DOHH2 (cell line): ENCODE measurements at regions not wholly inside any gene's neighbourhood (a gene's known extent, or its start where the extent isn't known, plus 50 kb on each side); places are given as distances from the start of the nearest gene placed in this dataset.

Experiments used
- H3F3A ChIP-seq: fragments of 200-600 bp; sonication (generic), shearing (Covaris generic); 2 replicates; pipeline ENCODE4 v1.6.0; 2016; ENCODE audit warnings: antibody characterized with exemption, mild to moderate bottlenecking; ENCODE audit not compliant: control insufficient read depth, insufficient read depth
- H3K27ac ChIP-seq: fragments of 200-600 bp; sonication (generic); 2 replicates; pipeline ENCODE4 v1.5.1; 2014; ENCODE audit warnings: low read depth, mild to moderate bottlenecking, low read length, moderate library complexity
- H3K27me3 ChIP-seq: fragments of 200-600 bp; sonication (generic); 2 replicates; pipeline ENCODE4 v1.6.1; 2014; ENCODE audit warnings: mild to moderate bottlenecking, low read length, mixed read lengths; ENCODE audit not compliant: control insufficient read depth
- H3K36me3 ChIP-seq: fragments of 200-600 bp; sonication (generic); 2 replicates; pipeline ENCODE4 v1.6.1; 2014; ENCODE audit warnings: mild to moderate bottlenecking, low read length, moderate library complexity, mixed read lengths; ENCODE audit not compliant: control insufficient read depth
- H3K4me1 ChIP-seq: fragments of 200-600 bp; sonication (generic); 2 replicates; pipeline ENCODE4 v1.6.1; 2014; ENCODE audit warnings: mild to moderate bottlenecking, low read length, mixed read lengths; ENCODE audit not compliant: control insufficient read depth
- H3K4me2 ChIP-seq: fragments of 200-600 bp; sonication (generic); 2 replicates; pipeline ENCODE4 v1.6.0; 2014; ENCODE audit warnings: mild to moderate bottlenecking, low read length, moderate library complexity
- H3K4me3 ChIP-seq: fragments of 200-600 bp; sonication (generic); 2 replicates; pipeline ENCODE4 v1.5.1; 2014; ENCODE audit warnings: mild to moderate bottlenecking, low read length, mixed read lengths
- H3K79me2 ChIP-seq: fragments of 200-600 bp; sonication (generic); 2 replicates; pipeline ENCODE4 v1.6.1; 2014; ENCODE audit warnings: mild to moderate bottlenecking, low read length, mixed read lengths; ENCODE audit not compliant: control insufficient read depth
- H3K9me2 ChIP-seq: fragments of 200-600 bp; sonication (generic); replicated peaks from 2 replicates; pipeline ENCODE4 v1.6.1; 2014; ENCODE audit warnings: mild to moderate bottlenecking, low read length, mixed read lengths; ENCODE audit not compliant: control insufficient read depth
- H3K9me3 ChIP-seq: fragments of 200-600 bp; sonication (generic); 2 replicates; pipeline ENCODE4 v1.6.1; 2014; ENCODE audit warnings: antibody characterized with exemption, low read length, mixed read lengths; ENCODE audit not compliant: control insufficient read depth, insufficient read depth
- H4K20me1 ChIP-seq: fragments of 200-600 bp; sonication (generic); 2 replicates; pipeline ENCODE4 v1.6.0; 2014; ENCODE audit warnings: low read depth, mild to moderate bottlenecking, antibody characterized with exemption, low read length, moderate library complexity; ENCODE audit not compliant: control insufficient read depth, insufficient read depth
- EZH2phosphoT487 ChIP-seq: fragments of 200-600 bp; sonication (generic); IDR thresholded peaks from 2 replicates; pipeline ENCODE4 v1.6.1; 2017; ENCODE audit warnings: borderline replicate concordance, mild to moderate bottlenecking, antibody characterized with exemption, low read length, moderate library complexity, mixed read lengths
- TF ChIP-seq, protein P1 (sequence below): fragments of 200-600 bp; sonication (generic); IDR thresholded peaks from one replicate; pipeline ENCODE4 v1.5.1; 2014; ENCODE audit warnings: antibody characterized with exemption, mild to moderate bottlenecking, low read depth, low read length; ENCODE audit not compliant: poor library complexity, severe bottlenecking

DNA sequence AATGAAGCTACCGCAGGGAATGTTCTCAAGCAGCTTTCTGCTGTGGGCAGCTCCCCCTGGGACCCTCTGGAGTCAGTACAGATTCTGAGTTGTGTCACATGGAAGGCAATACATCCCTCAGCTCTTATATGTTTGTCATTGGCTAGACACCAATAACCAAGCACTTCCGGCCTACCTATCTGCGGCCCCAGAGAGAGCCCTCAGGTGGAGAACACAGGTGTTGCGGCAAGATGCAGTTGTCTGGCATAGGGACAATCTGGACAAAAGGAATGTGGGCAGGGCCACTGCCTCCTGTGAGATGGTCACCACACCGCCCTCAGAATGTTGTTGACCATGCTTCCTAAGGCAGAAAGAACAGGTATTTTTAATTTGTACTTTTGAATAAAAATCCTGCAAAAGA, 118.7 kb downstream of the BRMS1L start:
- H3K79me2 ChIP-seq, result no peaks in the 10 kb centered on the region
- H3K9me2 ChIP-seq, result no peaks in the 10 kb centered on the region
- TF ChIP-seq, protein P1, sequence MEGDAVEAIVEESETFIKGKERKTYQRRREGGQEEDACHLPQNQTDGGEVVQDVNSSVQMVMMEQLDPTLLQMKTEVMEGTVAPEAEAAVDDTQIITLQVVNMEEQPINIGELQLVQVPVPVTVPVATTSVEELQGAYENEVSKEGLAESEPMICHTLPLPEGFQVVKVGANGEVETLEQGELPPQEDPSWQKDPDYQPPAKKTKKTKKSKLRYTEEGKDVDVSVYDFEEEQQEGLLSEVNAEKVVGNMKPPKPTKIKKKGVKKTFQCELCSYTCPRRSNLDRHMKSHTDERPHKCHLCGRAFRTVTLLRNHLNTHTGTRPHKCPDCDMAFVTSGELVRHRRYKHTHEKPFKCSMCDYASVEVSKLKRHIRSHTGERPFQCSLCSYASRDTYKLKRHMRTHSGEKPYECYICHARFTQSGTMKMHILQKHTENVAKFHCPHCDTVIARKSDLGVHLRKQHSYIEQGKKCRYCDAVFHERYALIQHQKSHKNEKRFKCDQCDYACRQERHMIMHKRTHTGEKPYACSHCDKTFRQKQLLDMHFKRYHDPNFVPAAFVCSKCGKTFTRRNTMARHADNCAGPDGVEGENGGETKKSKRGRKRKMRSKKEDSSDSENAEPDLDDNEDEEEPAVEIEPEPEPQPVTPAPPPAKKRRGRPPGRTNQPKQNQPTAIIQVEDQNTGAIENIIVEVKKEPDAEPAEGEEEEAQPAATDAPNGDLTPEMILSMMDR, result peak; percentile 55
- TF ChIP-seq EZH2phosphoT487, result no peak
- no peak overlapping the region for H3K4me3 ChIP-seq
- no peaks in the 10 kb centered on the region for H3F3A ChIP-seq
- no peak overlapping the region for H3K27ac ChIP-seq
- H3K4me2 ChIP-seq, result no peak overlapping the region
- no peaks in the 10 kb centered on the region for H3K9me3 ChIP-seq
- H3K27me3 ChIP-seq, result no peaks in the 10 kb centered on the region
- no peaks in the 10 kb centered on the region for H4K20me1 ChIP-seq
- no peaks in the 10 kb centered on the region for H3K36me3 ChIP-seq
- no peaks in the 10 kb centered on the region for H3K4me1 ChIP-seq

DNA sequence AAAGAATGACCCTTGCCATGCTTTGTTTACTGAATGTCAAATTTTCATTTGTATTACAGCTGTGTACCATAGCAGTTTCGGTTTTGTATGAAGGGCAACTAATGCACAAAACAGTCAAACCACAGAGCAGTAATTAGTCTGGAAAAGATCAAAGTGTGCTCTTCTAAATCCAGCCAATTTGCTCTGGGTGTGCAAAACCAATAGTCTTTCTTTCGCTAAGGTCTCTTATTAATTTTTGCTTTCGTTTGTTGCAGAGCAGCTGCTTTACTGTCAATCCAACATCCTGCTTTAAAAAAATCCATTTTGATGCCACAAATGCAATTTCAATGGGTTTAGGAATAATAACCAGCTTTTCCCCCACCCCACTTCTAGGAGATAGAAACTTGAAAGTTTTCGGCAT, 114.2 kb downstream of the BRMS1L start:
- Histone ChIP-seq H3K4me3 (no peak overlapping the region), H3K9me3 (no peaks in the 10 kb centered on the region)
- TF ChIP-seq EZH2phosphoT487, result no peak
- TF ChIP-seq, protein P1, result no peak

DNA sequence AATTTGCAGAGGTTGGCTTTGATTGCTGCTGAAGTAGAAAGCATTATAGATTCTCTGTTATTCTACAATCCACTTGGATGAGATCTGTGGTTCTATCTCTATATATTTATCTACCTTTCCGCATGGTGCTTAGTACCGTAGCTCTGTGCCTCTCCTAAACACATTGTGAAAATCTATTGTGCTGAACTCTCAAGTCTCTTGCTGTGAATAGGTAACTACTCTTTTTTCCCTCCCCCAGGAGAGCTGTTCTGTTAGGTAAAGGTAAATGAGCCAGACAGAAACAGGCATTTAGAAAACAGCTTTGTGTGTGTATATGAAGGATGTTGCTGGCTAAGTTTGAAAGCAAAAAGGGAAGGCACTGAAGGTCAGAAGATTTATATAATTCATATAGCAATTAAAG, 112.6 kb downstream of the BRMS1L start:
- H3K9me3 ChIP-seq, result no peaks in the 10 kb centered on the region
- H3K79me2 ChIP-seq, result no peaks in the 10 kb centered on the region
- H3K27ac ChIP-seq, result no peak overlapping the region
- H3F3A ChIP-seq, result no peaks in the 10 kb centered on the region
- H3K4me3 ChIP-seq, result no peak overlapping the region
- no peak overlapping the region for H3K4me2 ChIP-seq
- no peaks in the 10 kb centered on the region for H3K4me1 ChIP-seq
- no peaks in the 10 kb centered on the region for H3K9me2 ChIP-seq
- no peaks in the 10 kb centered on the region for H3K36me3 ChIP-seq
- no peaks in the 10 kb centered on the region for H4K20me1 ChIP-seq
- H3K27me3 ChIP-seq, result no peaks in the 10 kb centered on the region
- no peak for TF ChIP-seq EZH2phosphoT487
- TF ChIP-seq, protein P1, result no peak

More for the DNA sequence above, 114.2 kb downstream of the BRMS1L start:
- no peaks in the 10 kb centered on the region for H4K20me1 ChIP-seq
- no peaks in the 10 kb centered on the region for H3K27me3 ChIP-seq
- no peak overlapping the region for H3K27ac ChIP-seq
- H3K36me3 ChIP-seq, result no peaks in the 10 kb centered on the region
- no peaks in the 10 kb centered on the region for H3K9me2 ChIP-seq
- no peaks in the 10 kb centered on the region for H3F3A ChIP-seq
- no peaks in the 10 kb centered on the region for H3K79me2 ChIP-seq
- no peaks in the 10 kb centered on the region for H3K4me1 ChIP-seq
- no peak overlapping the region for H3K4me2 ChIP-seq

DNA sequence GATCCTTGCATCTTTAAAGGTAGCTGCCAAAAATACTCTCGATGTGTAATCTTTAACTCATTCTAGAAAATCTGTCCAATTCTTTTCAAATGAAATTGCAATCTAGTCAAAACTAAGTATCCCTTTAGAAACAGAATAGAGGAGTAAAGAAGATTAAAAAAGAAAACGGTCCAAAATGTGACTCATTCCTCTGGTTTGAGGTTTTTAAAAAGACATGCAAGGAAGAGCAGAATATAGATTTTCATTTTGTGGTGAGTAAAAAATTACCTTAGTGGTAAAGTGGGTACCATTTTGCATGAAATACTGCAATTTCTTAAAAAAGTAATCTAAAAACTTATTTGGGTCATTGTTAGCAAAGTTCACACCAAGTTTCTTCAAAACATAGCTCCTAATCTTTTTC, 108.4 kb downstream of the BRMS1L start:
- H3K27ac ChIP-seq, result no peak overlapping the region

More for the DNA sequence above, 108.4 kb downstream of the BRMS1L start:
- no peak overlapping the region for H3K4me2 ChIP-seq
- peaks cover under 1% of the 10 kb centered on the region; the same call in 1 of the 2 replicates for H3K27me3 ChIP-seq
- no peaks in the 10 kb centered on the region for H3K9me2 ChIP-seq
- TF ChIP-seq EZH2phosphoT487, result no peak
- TF ChIP-seq, protein P1, result no peak
- H3K79me2 ChIP-seq, result no peaks in the 10 kb centered on the region
- H3F3A ChIP-seq, result no peaks in the 10 kb centered on the region
- peaks cover 3% of the 10 kb centered on the region; the same call in 1 of the 2 replicates for H3K4me1 ChIP-seq
- H4K20me1 ChIP-seq, result no peaks in the 10 kb centered on the region
- no peaks in the 10 kb centered on the region for H3K9me3 ChIP-seq
- H3K4me3 ChIP-seq, result no peak overlapping the region
- no peaks in the 10 kb centered on the region for H3K36me3 ChIP-seq
